Progenitor cell of endocrine pancreas (in vitro differentiated cells): ENCODE measurements at regions not wholly inside any gene's neighbourhood (a gene's known extent, or its start where the extent isn't known, plus 50 kb on each side); places are given as distances from the start of the nearest gene placed in this dataset.
A peak's percentile ranks its signal among the peaks of the same experiment; 100 is the strongest.

Experiments
- DNase-seq: peaks from one replicate; pipeline ENCODE4 v3.0.0; 2021; ENCODE audit warnings: low spot score; ENCODE audit not compliant: unreplicated experiment
- H3K27ac Mint-ChIP-seq: 2 replicates; pipeline ENCODE4 v1.8.0; 2021; ENCODE audit warnings: mild to moderate bottlenecking, moderate library complexity, mixed read lengths
- H3K27me3 Mint-ChIP-seq: 2 replicates; pipeline ENCODE4 v1.8.0; 2021; ENCODE audit warnings: mixed read lengths
- H3K36me3 Mint-ChIP-seq: 2 replicates; pipeline ENCODE4 v1.8.0; 2022; ENCODE audit warnings: mixed read lengths; ENCODE audit not compliant: insufficient read depth
- H3K4me1 Mint-ChIP-seq: 2 replicates; pipeline ENCODE4 v1.8.0; 2021; ENCODE audit warnings: low read depth, mixed read lengths
- H3K4me3 Mint-ChIP-seq: 2 replicates; pipeline ENCODE4 v1.8.0; 2021; ENCODE audit warnings: low read depth, mild to moderate bottlenecking, moderate library complexity, mixed read lengths
- H3K9me3 Mint-ChIP-seq: 2 replicates; pipeline ENCODE4 v1.8.0; 2021; ENCODE audit warnings: low read depth, mixed read lengths
- TF ChIP-seq, protein P1 (sequence below): fragments of 200-600 bp; sonication (generic); IDR thresholded peaks from one replicate; pipeline ENCODE4 v1.5.0; 2021; ENCODE audit warnings: antibody characterized with exemption, mild to moderate bottlenecking; ENCODE audit not compliant: unreplicated experiment

DNA sequence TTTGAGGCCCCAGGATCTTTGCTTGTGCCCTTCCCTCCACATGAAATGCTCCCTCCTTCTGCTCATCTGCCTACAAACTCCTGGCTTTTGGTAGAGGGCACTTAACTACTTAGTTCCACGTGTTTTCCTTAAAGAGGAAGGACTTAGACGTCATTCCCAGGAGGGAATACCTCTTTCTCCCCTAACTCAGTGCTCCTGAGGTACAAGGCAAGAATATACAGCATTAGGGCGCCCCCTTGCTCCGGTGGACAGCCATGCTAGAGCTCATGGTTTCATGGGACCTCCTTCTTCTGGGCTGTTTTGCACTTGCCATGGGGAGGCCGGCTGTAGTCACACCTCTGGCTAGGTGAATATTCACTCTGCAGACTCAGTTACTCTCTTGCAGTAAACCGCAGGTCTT lies 93.8 kb upstream of the LY86 start:
- Mint-ChIP-seq H3K36me3 (no peaks in the 10 kb centered on the region), H3K9me3 (no peaks in the 10 kb centered on the region), H3K4me3 (no peak overlapping the region), H3K4me1 (no peaks in the 10 kb centered on the region), H3K27ac (no peak overlapping the region), H3K27me3 (peaks cover 8% of the 10 kb centered on the region)
- peak; percentile 29 for DNase-seq
- TF ChIP-seq, protein P1, sequence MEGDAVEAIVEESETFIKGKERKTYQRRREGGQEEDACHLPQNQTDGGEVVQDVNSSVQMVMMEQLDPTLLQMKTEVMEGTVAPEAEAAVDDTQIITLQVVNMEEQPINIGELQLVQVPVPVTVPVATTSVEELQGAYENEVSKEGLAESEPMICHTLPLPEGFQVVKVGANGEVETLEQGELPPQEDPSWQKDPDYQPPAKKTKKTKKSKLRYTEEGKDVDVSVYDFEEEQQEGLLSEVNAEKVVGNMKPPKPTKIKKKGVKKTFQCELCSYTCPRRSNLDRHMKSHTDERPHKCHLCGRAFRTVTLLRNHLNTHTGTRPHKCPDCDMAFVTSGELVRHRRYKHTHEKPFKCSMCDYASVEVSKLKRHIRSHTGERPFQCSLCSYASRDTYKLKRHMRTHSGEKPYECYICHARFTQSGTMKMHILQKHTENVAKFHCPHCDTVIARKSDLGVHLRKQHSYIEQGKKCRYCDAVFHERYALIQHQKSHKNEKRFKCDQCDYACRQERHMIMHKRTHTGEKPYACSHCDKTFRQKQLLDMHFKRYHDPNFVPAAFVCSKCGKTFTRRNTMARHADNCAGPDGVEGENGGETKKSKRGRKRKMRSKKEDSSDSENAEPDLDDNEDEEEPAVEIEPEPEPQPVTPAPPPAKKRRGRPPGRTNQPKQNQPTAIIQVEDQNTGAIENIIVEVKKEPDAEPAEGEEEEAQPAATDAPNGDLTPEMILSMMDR = peak; percentile 65

DNA sequence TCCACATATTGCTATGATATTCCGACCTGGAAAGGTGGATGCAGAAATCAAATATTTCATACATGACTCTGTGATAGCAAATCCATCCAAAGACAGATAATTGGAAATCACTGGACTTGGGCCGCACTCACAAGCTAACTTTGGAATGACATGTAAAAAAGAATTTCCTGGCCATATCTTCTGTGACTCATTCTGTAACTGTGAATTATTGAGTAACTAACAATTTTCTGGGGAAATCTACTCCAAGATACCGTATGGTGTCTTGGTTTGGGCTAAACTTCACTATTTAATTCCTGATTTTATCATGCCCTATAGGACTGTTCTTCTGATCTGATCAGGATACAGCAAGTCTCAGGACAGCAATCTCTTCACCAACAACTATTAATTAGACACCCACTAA lies 92.7 kb upstream of the LY86 start:
- no peak overlapping the region for H3K27ac Mint-ChIP-seq
- H3K4me1 Mint-ChIP-seq = no peaks in the 10 kb centered on the region
- no peaks in the 10 kb centered on the region for H3K36me3 Mint-ChIP-seq
- no peak for DNase-seq
- H3K27me3 Mint-ChIP-seq = peaks cover 11% of the 10 kb centered on the region
- TF ChIP-seq, protein P1 = no peak
- H3K9me3 Mint-ChIP-seq = no peaks in the 10 kb centered on the region
- no peak overlapping the region for H3K4me3 Mint-ChIP-seq

DNA sequence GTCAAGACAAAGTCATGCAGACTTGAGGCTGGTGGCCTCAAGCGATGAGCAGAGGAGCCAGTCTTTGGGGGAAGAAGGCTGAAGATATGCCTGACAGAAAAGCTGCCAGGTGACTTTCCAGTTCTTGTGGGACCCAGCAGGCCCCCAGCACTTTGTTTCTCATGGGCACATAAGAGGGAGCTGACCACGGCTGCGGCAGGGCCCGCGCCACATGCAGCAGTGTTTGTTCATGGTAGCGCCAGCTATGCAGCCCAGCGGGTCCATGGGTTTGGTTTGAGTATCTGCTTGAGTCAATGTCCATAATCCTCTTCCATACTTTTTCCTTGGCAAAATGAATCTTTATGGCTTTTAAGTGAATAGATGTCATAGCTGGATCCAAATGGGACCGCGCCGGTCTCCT lies 91.0 kb upstream of the LY86 start:
- peaks cover 7% of the 10 kb centered on the region for H3K27me3 Mint-ChIP-seq
- no peak for DNase-seq
- TF ChIP-seq, protein P1 = no peak
- no peak overlapping the region for H3K27ac Mint-ChIP-seq
- no peak overlapping the region for H3K4me3 Mint-ChIP-seq
- no peaks in the 10 kb centered on the region for H3K36me3 Mint-ChIP-seq
- H3K4me1 Mint-ChIP-seq = no peaks in the 10 kb centered on the region
- no peaks in the 10 kb centered on the region for H3K9me3 Mint-ChIP-seq

DNA sequence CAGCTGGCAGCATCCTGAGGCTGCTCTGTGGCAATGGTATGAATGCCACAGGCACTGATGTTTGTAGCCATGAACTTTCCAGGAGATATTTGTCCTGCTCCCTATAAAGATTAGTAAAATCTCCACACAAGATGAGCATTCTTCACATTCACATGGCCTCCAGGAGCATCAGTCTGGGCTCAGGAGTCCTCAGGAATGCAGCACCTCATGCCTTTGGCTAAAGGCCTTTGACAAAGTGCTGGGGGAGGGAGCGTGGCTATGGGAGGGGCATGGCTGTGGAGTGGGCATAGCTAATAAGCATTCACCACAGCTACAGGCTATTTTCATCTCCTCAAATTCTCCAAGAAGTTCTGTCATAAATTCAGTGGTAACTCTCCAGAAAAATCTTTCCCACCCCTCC lies 90.5 kb upstream of the LY86 start:
- no peak for DNase-seq
- Mint-ChIP-seq H3K36me3 (no peaks in the 10 kb centered on the region), H3K4me1 (no peaks in the 10 kb centered on the region), H3K27me3 (peaks cover 5% of the 10 kb centered on the region), H3K9me3 (no peaks in the 10 kb centered on the region), H3K4me3 (no peak overlapping the region), H3K27ac (no peak overlapping the region)
- TF ChIP-seq, protein P1 = no peak

DNA sequence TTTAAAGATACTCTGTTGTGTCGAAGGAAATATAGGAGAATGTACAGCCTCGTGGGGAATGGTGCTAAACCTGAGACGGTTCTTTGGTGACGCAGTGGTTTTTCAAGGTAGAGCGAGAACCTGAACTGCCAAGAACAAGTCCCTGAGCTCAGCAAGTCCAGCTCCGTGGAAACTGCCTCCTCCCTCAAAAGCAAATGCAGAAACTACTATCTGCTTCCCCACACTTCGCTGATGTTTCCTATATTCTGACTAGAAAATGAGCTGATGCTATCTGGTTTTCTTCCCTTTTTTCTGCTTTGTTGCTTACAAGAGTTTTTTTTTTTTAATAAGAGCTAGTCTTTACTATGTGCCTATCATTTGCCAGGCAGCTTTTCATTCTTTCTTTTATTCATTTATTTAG lies 85.3 kb upstream of the LY86 start:
- peaks cover 20% of the 10 kb centered on the region for H3K27me3 Mint-ChIP-seq
- H3K4me1 Mint-ChIP-seq = no peaks in the 10 kb centered on the region
- DNase-seq = no peak
- H3K27ac Mint-ChIP-seq = no peak overlapping the region
- H3K9me3 Mint-ChIP-seq = no peaks in the 10 kb centered on the region
- H3K36me3 Mint-ChIP-seq = no peaks in the 10 kb centered on the region
- no peak overlapping the region for H3K4me3 Mint-ChIP-seq
- TF ChIP-seq, protein P1 = no peak
